SH-SY5Y (cell line): ENCODE measurements at regions not wholly inside any gene's neighbourhood (a gene's known extent, or its start where the extent isn't known, plus 50 kb on each side); places are given as distances from the start of the nearest gene placed in this dataset.

Source experiments
- GATA2 ChIP-seq: IDR thresholded peaks from 2 replicates; pipeline ENCODE4 v1.6.1; 2011; ENCODE audit warnings: mild to moderate bottlenecking, low read depth, low read length
- GATA3 ChIP-seq: IDR thresholded peaks from 2 replicates; pipeline ENCODE4 v1.6.1; 2011; ENCODE audit warnings: low read depth, mild to moderate bottlenecking, low read length, moderate library complexity

DNA sequence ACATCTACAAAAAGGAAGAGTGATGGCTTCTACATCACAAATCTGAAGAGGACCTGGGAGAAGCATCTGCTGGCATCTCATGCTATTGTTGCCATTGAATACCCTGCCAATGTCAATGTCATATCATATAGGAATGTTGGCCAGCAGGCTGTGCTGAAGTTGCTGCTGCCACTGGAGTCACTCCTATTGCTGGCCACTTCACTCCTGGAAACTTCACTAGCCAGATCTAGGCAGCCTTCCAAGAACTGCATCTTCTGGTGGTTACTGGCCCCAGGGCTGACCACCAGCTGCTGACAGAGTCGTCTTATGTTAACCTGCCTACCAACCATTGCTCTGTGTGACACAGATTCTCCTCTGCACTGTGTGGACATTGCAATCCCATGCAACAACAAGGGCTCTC is 111.8 kb downstream of the PERP start:
- TF ChIP-seq GATA2 (no peak), GATA3 (no peak)
